ENCODE measurements at regions not wholly inside any gene's neighbourhood (a gene's known extent, or its start where the extent isn't known, plus 50 kb on each side); places are given as distances from the start of the nearest gene placed in this dataset.

DNA sequence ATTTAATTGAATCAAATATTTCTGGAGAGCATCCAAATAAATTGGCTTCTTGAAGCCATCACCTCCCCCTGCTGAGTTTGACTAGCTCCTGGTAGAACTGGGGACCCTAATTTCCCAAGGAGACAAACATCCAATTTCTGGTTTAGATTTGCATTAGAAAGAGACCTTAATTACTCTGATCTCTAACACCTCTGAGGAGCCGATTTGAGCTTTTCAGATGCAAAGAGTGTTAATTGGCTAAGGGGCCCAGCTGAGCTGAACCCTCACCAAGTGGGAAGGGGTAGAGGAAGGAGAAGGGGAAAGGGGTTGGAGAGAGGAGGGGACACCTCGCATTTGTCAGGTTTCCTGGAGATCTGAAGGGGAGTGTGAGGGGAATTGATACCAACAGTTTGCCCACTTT is 145.4 kb upstream of the SHB start:
- TF ChIP-seq CBX2 (IDR thresholded peaks at IDR 0.05; ENCODE audit: borderline replicate concordance, low read depth): no peak
- TF ChIP-seq, protein P1, sequence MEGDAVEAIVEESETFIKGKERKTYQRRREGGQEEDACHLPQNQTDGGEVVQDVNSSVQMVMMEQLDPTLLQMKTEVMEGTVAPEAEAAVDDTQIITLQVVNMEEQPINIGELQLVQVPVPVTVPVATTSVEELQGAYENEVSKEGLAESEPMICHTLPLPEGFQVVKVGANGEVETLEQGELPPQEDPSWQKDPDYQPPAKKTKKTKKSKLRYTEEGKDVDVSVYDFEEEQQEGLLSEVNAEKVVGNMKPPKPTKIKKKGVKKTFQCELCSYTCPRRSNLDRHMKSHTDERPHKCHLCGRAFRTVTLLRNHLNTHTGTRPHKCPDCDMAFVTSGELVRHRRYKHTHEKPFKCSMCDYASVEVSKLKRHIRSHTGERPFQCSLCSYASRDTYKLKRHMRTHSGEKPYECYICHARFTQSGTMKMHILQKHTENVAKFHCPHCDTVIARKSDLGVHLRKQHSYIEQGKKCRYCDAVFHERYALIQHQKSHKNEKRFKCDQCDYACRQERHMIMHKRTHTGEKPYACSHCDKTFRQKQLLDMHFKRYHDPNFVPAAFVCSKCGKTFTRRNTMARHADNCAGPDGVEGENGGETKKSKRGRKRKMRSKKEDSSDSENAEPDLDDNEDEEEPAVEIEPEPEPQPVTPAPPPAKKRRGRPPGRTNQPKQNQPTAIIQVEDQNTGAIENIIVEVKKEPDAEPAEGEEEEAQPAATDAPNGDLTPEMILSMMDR (IDR thresholded peaks at IDR 0.05): no peak
- no peak for TF ChIP-seq EP300 (IDR thresholded peaks at IDR 0.05)
- TF ChIP-seq RNF2 (IDR thresholded peaks at IDR 0.05; ENCODE audit: borderline replicate concordance, low read depth): no peak
- TF ChIP-seq POLR2A (IDR thresholded peaks at IDR 0.05; ENCODE audit: low read length): no peak
- no peak for TF ChIP-seq MAFK (IDR thresholded peaks at IDR 0.05; ENCODE audit: partially characterized antibody)
- no peak for TF ChIP-seq CBX8 (IDR thresholded peaks at IDR 0.05)
- TF ChIP-seq EHMT2 (IDR thresholded peaks at IDR 0.05; ENCODE audit: low read depth): no peak
- TF ChIP-seq, protein P2, sequence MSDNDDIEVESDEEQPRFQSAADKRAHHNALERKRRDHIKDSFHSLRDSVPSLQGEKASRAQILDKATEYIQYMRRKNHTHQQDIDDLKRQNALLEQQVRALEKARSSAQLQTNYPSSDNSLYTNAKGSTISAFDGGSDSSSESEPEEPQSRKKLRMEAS (IDR thresholded peaks at IDR 0.05): no peak
- TF ChIP-seq, protein P3, sequence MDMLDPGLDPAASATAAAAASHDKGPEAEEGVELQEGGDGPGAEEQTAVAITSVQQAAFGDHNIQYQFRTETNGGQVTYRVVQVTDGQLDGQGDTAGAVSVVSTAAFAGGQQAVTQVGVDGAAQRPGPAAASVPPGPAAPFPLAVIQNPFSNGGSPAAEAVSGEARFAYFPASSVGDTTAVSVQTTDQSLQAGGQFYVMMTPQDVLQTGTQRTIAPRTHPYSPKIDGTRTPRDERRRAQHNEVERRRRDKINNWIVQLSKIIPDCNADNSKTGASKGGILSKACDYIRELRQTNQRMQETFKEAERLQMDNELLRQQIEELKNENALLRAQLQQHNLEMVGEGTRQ (IDR thresholded peaks at IDR 0.05): no peak
- TF ChIP-seq SMC3 (IDR thresholded peaks at IDR 0.05): no peak
- TF ChIP-seq, protein P4, sequence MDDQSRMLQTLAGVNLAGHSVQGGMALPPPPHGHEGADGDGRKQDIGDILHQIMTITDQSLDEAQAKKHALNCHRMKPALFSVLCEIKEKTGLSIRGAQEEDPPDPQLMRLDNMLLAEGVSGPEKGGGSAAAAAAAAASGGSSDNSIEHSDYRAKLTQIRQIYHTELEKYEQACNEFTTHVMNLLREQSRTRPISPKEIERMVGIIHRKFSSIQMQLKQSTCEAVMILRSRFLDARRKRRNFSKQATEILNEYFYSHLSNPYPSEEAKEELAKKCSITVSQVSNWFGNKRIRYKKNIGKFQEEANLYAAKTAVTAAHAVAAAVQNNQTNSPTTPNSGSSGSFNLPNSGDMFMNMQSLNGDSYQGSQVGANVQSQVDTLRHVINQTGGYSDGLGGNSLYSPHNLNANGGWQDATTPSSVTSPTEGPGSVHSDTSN (IDR thresholded peaks at IDR 0.05): no peak

Measured in A549 (cell line).